ENCODE measurements at regions not wholly inside any gene's neighbourhood (a gene's known extent, or its start where the extent isn't known, plus 50 kb on each side); places are given as distances from the start of the nearest gene placed in this dataset.

DNA sequence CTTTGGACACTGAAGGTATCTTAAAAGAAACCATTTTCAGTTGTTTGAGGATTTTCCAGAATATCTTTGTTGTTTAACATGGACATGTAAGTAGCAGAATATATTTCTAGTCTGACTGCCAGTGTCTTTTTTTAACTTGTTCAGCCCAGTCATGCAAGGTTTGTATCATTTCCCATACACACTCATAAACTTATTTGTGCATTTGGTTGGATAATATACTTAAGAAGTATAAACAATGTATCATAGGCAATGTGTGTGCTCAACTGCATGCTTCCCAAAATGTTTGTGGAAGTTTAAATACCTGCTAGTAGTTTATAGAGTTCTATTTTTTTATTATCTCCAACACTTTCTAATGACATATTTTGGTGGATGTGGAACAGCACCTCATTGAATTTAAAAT, 707.4 kb upstream of the FBXO33 start:
- H3K4me3 ChIP-seq (ENCODE audit: low read depth, poor library complexity, severe bottlenecking), result no peak overlapping the region
- intact Hi-C loops (cut with DNase I; ENCODE audit: low total_unique reads), result no loop called here
- DNase-seq (ENCODE audit: low spot score in 2 of 2), result no peak
- TF ChIP-seq, protein P1, sequence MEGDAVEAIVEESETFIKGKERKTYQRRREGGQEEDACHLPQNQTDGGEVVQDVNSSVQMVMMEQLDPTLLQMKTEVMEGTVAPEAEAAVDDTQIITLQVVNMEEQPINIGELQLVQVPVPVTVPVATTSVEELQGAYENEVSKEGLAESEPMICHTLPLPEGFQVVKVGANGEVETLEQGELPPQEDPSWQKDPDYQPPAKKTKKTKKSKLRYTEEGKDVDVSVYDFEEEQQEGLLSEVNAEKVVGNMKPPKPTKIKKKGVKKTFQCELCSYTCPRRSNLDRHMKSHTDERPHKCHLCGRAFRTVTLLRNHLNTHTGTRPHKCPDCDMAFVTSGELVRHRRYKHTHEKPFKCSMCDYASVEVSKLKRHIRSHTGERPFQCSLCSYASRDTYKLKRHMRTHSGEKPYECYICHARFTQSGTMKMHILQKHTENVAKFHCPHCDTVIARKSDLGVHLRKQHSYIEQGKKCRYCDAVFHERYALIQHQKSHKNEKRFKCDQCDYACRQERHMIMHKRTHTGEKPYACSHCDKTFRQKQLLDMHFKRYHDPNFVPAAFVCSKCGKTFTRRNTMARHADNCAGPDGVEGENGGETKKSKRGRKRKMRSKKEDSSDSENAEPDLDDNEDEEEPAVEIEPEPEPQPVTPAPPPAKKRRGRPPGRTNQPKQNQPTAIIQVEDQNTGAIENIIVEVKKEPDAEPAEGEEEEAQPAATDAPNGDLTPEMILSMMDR (IDR thresholded peaks at IDR 0.05), result no peak
- TF ChIP-seq POLR2A (IDR thresholded peaks at IDR 0.05), result no peak

DNA sequence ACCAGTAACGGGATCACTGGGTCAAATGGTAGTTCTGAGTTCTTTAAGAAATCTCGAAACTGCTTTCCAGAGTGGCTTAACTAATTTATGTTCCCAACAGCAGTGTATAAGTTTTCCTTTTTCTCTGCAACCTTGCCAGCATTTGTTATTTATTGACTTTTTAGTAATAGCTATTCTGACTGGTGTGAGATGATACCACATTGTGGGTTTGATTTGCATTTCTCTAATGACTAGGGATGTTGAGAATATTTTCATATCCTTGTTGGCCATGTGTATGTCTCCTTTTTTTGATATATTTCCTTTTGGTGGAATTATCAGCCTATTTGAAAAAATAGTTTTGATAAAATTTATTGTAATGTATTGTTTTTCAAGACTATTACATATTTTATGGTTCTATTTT, 701.2 kb upstream of the FBXO33 start:
- TF ChIP-seq POLR2A (IDR thresholded peaks at IDR 0.05), result no peak
- TF ChIP-seq, protein P1 (IDR thresholded peaks at IDR 0.05), result no peak
- DNase-seq (ENCODE audit: low spot score in 2 of 2), result no peak
- WGBS, 2 donors, result 87 to 91% methylated on average over 2 of the region's 2 CpGs
- H3K4me3 ChIP-seq (ENCODE audit: low read depth, poor library complexity, severe bottlenecking), result no peak overlapping the region
- intact Hi-C loops (cut with DNase I; ENCODE audit: low total_unique reads), result no loop called here

DNA sequence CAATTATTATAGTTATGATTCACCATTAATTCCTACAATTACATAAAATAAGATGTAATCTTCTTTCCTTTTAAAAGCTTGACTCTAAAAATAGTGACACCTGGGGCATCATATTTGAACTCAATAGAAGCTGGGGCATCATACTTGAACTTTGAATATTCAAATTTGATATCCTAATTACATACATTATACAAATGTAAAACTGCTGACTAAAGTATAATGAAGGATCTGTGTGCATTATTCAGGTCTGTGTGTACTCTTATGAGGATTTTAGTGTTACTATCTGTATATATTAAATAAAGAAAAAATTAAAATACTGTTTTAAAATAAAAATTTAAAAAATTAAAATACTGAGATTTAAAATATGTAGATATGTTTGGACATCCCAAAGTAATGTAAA, 696.9 kb upstream of the FBXO33 start:
- H3K4me3 ChIP-seq (ENCODE audit: low read depth, poor library complexity, severe bottlenecking), result no peak overlapping the region
- no peak for DNase-seq (ENCODE audit: low spot score in 2 of 2)
- intact Hi-C loops (cut with DNase I; ENCODE audit: low total_unique reads), result no loop called here
- TF ChIP-seq, protein P1 (IDR thresholded peaks at IDR 0.05), result no peak
- no peak for TF ChIP-seq POLR2A (IDR thresholded peaks at IDR 0.05)

DNA sequence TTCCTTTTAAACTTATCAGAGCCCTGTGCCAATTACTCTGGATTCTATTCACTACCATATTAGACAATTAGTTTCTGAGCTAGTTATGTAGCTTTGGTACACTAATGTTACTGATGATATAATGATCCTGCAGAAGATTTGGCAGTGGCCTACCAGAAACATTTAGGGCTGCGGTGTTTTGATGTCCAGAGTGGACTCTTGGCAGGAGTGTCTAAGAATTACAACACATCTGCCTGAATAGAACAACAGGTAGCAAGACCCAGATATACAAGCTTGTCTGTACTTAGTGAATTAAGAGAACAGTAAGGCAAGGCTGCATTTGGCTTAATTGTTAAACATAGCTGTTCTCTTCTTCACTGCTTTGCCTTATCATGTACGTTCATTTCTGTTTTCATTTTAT, 691.6 kb upstream of the FBXO33 start:
- no peak overlapping the region for H3K4me3 ChIP-seq (ENCODE audit: low read depth, poor library complexity, severe bottlenecking)
- TF ChIP-seq, protein P1 (IDR thresholded peaks at IDR 0.05), result no peak
- TF ChIP-seq POLR2A (IDR thresholded peaks at IDR 0.05), result no peak
- intact Hi-C loops (cut with DNase I; ENCODE audit: low total_unique reads), result no loop called here
- no peak for DNase-seq (ENCODE audit: low spot score in 2 of 2)
- WGBS, 2 donors, result 79 to 81% methylated on average over 2 of the region's 2 CpGs

DNA sequence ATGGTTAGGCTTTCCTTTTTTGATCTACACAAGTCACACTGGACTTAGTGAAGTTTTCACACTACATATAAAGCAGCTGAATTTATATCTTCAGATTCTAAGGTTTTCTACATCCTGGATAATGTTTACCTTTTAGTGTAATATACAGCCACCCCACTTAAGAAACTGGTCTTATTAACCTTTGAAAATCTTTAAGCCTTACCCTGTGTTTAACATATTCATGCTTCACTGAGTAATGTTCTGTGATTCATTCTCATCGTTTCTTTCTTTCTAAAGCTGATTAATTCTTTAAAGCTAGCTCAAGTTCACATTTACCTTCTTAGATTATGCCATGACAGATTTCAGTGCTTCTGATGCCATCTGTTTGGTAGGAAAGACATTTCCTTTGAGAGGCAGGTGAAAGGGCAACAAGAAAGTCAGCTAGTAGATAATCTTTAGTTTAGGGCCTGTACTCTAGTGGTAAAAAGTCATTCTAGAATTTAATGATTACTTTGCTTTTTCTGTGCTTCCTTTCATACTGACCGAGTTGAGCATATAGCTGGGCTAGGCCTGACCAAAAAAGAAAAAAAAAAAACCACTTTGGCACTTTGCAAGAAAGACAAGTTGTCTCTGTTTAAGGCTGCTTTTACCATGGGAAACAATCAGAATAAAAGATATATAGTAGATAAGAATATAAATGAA, 690.9 kb upstream of the FBXO33 start:
- intact Hi-C loops (cut with DNase I; ENCODE audit: low total_unique reads), result no loop called here
- no peak for TF ChIP-seq POLR2A (IDR thresholded peaks at IDR 0.05)
- TF ChIP-seq, protein P1 (IDR thresholded peaks at IDR 0.05), result no peak
- 72 to 77% methylated on average over 2 of the region's 2 CpGs for WGBS, 2 donors
- DNase-seq (ENCODE audit: low spot score in 2 of 2), result no peak
- H3K4me3 ChIP-seq (ENCODE audit: low read depth, poor library complexity, severe bottlenecking), result no peak overlapping the region

DNA sequence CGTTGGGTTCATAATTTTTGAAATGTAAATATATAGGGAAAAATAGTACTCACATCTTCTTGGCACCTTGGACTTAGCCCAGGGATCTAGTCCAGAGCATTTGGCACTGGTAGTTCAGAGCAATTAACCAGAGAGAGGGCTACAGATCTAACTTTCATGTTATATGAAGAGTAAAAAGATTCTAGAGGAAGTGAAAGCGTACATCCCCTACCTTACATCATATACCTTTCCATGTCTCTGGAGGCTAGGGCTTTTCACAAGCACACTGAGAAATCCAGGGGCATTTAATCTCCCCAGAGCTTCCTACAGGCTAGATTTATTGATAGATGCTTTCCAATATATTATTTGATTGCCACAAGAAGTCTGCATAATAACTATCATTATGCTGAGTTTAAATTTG, 687.5 kb upstream of the FBXO33 start:
- no peak for DNase-seq (ENCODE audit: low spot score in 2 of 2)
- TF ChIP-seq, protein P1 (IDR thresholded peaks at IDR 0.05), result no peak
- no peak for TF ChIP-seq POLR2A (IDR thresholded peaks at IDR 0.05)
- H3K4me3 ChIP-seq (ENCODE audit: low read depth, poor library complexity, severe bottlenecking), result no peak overlapping the region
- 51 to 72% methylated on average over 2 of the region's 2 CpGs for WGBS, 2 donors
- intact Hi-C loops (cut with DNase I; ENCODE audit: low total_unique reads), result no loop called here
